Panc1 (cell line): ENCODE measurements at regions not wholly inside any gene's neighbourhood (a gene's known extent, or its start where the extent isn't known, plus 50 kb on each side); places are given as distances from the start of the nearest gene placed in this dataset.

Source experiments
- ATAC-seq: fragments of 200-7000 bp; cut with Tn5 transposase; 2 replicates; pipeline ENCODE4 v1.9.1; 2020; ENCODE audit warnings: mild to moderate bottlenecking, moderate library complexity
- BruUV-seq: library from RNA; stranded (reverse); fragments of 400-500 nt; replicated peaks from 2 replicates; lab custom pipeline; 2021; lab: Mats Ljungman, UMichigan
- CTCF ChIA-PET: fragments of 300-600 bp; sonication (Branson Sonifier 250); formaldehyde crosslinking; loops from one replicate; lab custom pipeline; 2022; ENCODE audit warnings: antibody characterized with exemption; lab: Charles Lee
- POLR2A ChIA-PET: fragments of 300-600 bp; sonication (Branson Sonifier 250); formaldehyde crosslinking; loops from one replicate; lab custom pipeline; 2022; ENCODE audit warnings: antibody characterized with exemption; lab: Charles Lee
- DNase-seq: peaks from one replicate; pipeline ENCODE4 v3.0.0-alpha.2; 2010; ENCODE audit warnings: low read depth, low spot score
- H3K27ac ChIP-seq: 2 replicates; pipeline ENCODE4 v1.5.1; 2011; ENCODE audit warnings: mild to moderate bottlenecking, low read length, inconsistent platforms
- H3K27me3 ChIP-seq: fragments of 200-500 bp; sonication (Bioruptor generic); 2 replicates; pipeline ENCODE4 v1.6.0; 2014; ENCODE audit warnings: low read length, inconsistent platforms; ENCODE audit not compliant: control insufficient read depth, insufficient read depth
- H3K36me3 ChIP-seq: fragments of 200-500 bp; sonication (Bioruptor generic); 2 replicates; pipeline ENCODE4 v1.5.1; 2014; ENCODE audit warnings: inconsistent platforms, mild to moderate bottlenecking, low read length, moderate library complexity; ENCODE audit not compliant: control insufficient read depth, insufficient read depth
- H3K4me1 ChIP-seq: 2 replicates; pipeline ENCODE4 v1.5.1; 2011; ENCODE audit warnings: inconsistent platforms, mild to moderate bottlenecking, low read length, moderate library complexity; ENCODE audit not compliant: control insufficient read depth, insufficient read depth
- H3K4me3 ChIP-seq, 2 experiments: 2 replicates each; pipeline ENCODE4 v1.5.1; 2011 to 2012; ENCODE audit warnings: low read depth in 2 of 2, low read length in 2 of 2, mild to moderate bottlenecking in 2 of 2, inconsistent platforms in 1 of 2, moderate library complexity in 1 of 2
- H3K9me3 ChIP-seq: fragments of 200-500 bp; sonication (Bioruptor generic); 2 replicates; pipeline ENCODE4 v1.5.1; 2014; ENCODE audit warnings: low read depth, mild to moderate bottlenecking, inconsistent platforms, low read length, moderate library complexity; ENCODE audit not compliant: control insufficient read depth, insufficient read depth
- POLR2AphosphoS5 ChIP-seq: IDR thresholded peaks from 2 replicates; pipeline ENCODE4 v1.6.1; 2012; ENCODE audit warnings: mild to moderate bottlenecking, low read depth, low read length, moderate library complexity
- SIN3A ChIP-seq: IDR thresholded peaks from 2 replicates; pipeline ENCODE4 v1.6.1; 2012; ENCODE audit warnings: low read depth, mild to moderate bottlenecking, low read length, moderate library complexity, borderline replicate concordance; ENCODE audit not compliant: insufficient read depth
- TCF7L2 ChIP-seq: IDR thresholded peaks from 2 replicates; pipeline ENCODE4 v1.6.1; 2011; ENCODE audit warnings: mild to moderate bottlenecking, low read depth, low read length, inconsistent platforms
- in situ Hi-C: cut with HindIII; loops from 2 replicates; pipeline ENCODE4 v1.10.0; 2016; ENCODE audit warnings: low sequenced_read_pairs, low pct_unique_long_range_greater_than_20kb
- intact Hi-C: fragments of 100-400 bp; cut with micrococcal nuclease; formaldehyde crosslinking; loops from one replicate; pipeline ENCODE4 v1.10.0; 2022; ENCODE audit not compliant: unreplicated experiment
- TF ChIP-seq, protein P1 (sequence below), 2 experiments: IDR thresholded peaks; 2 replicates each; pipeline ENCODE4 v1.6.1; 2011 to 2012; ENCODE audit warnings: low read depth in 2 of 2, control low read depth in 1 of 2, low read length in 1 of 2, mild to moderate bottlenecking in 1 of 2, moderate library complexity in 1 of 2; ENCODE audit not compliant: insufficient read depth in 1 of 2
- TF ChIP-seq, protein P2 (sequence below): fragments of 450-650 bp; IDR thresholded peaks from 2 replicates; pipeline ENCODE4 v1.5.1; 2017; ENCODE audit warnings: mild to moderate bottlenecking

DNA sequence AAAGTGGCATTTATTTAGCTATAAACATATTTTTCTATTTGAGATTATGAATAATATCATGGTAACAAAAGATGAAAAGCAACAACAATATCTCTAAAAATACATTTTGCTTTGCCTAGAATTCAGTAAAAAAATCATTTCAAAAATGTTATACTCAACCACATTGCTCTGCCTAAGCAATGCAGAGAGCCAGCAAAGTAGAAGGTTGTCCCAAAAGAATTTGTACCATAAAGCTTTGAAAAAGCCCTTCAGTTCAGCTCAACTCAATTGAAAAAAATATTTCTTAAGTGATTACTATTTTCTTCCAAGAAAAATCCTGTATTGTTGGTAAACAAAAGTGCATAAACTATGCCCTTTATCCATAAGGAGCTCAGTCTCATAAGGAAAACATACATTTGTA is 301.2 kb upstream of the ARSJ start:
- Histone ChIP-seq H3K9me3 (no peaks in the 10 kb centered on the region), H3K4me3 (no peak overlapping the region), H3K36me3 (no peaks in the 10 kb centered on the region), H3K27me3 (no peaks in the 10 kb centered on the region), H3K4me1 (no peaks in the 10 kb centered on the region), H3K27ac (no peak overlapping the region)
- in situ Hi-C loops, result no loop called here
- ChIA-PET CTCF (no interaction called here), POLR2A (no interaction called here)
- intact Hi-C loops, result no loop called here
- BruUV-seq, result no TSS peak
- DNase-seq (no peak), ATAC-seq (no peak)
- no peak for TF ChIP-seq POLR2AphosphoS5
- TF ChIP-seq, protein P1, sequence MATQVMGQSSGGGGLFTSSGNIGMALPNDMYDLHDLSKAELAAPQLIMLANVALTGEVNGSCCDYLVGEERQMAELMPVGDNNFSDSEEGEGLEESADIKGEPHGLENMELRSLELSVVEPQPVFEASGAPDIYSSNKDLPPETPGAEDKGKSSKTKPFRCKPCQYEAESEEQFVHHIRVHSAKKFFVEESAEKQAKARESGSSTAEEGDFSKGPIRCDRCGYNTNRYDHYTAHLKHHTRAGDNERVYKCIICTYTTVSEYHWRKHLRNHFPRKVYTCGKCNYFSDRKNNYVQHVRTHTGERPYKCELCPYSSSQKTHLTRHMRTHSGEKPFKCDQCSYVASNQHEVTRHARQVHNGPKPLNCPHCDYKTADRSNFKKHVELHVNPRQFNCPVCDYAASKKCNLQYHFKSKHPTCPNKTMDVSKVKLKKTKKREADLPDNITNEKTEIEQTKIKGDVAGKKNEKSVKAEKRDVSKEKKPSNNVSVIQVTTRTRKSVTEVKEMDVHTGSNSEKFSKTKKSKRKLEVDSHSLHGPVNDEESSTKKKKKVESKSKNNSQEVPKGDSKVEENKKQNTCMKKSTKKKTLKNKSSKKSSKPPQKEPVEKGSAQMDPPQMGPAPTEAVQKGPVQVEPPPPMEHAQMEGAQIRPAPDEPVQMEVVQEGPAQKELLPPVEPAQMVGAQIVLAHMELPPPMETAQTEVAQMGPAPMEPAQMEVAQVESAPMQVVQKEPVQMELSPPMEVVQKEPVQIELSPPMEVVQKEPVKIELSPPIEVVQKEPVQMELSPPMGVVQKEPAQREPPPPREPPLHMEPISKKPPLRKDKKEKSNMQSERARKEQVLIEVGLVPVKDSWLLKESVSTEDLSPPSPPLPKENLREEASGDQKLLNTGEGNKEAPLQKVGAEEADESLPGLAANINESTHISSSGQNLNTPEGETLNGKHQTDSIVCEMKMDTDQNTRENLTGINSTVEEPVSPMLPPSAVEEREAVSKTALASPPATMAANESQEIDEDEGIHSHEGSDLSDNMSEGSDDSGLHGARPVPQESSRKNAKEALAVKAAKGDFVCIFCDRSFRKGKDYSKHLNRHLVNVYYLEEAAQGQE (IDR thresholded peaks at IDR 0.05; ENCODE audit: insufficient read depth in 1 of 2, low read depth in 2 of 2, low read length in 1 of 2), result no peak

DNA sequence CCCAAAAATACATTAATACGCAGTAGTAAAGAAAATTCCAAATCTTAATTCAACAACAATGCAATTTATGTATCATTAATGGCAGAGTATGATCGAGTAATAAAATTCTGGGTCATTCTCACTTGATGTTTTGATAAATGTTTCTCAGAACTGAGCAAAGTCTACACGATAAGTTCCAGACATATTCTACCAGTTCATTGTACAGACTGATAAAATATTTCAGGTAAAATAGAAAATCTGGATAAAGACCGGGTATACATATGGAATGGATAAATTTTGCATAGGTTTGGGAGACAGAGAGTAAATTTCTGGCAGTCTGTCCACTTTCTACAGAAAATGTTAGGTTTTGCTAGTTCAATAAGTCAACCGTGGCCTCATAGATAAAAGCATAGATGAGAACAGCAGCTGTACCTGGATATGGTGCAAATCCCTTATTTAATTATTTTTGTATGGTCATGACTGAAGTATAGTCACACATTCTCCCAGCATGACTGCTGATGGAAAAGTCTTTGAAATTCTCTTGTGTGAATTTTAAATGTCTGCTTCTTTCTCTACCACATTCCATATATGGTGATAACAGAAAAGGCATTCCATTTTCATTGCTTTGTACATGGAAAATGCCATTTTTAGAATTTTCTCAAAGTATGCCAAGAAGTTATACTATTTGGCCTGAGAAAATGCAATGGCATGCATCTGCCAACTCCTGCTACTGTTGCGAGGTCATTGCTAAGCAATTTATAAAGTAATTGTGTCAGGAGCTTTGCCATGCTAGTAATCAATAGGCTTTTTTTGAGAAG is 301.9 kb upstream of the ARSJ start:
- H3K27me3 ChIP-seq, result no peaks in the 10 kb centered on the region
- H3K36me3 ChIP-seq, result no peaks in the 10 kb centered on the region
- no peak overlapping the region for H3K27ac ChIP-seq
- no TSS peak for BruUV-seq
- H3K4me3 ChIP-seq, result no peak overlapping the region
- TF ChIP-seq, protein P2, sequence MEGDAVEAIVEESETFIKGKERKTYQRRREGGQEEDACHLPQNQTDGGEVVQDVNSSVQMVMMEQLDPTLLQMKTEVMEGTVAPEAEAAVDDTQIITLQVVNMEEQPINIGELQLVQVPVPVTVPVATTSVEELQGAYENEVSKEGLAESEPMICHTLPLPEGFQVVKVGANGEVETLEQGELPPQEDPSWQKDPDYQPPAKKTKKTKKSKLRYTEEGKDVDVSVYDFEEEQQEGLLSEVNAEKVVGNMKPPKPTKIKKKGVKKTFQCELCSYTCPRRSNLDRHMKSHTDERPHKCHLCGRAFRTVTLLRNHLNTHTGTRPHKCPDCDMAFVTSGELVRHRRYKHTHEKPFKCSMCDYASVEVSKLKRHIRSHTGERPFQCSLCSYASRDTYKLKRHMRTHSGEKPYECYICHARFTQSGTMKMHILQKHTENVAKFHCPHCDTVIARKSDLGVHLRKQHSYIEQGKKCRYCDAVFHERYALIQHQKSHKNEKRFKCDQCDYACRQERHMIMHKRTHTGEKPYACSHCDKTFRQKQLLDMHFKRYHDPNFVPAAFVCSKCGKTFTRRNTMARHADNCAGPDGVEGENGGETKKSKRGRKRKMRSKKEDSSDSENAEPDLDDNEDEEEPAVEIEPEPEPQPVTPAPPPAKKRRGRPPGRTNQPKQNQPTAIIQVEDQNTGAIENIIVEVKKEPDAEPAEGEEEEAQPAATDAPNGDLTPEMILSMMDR, result no peak
- TF ChIP-seq SIN3A (no peak), TCF7L2 (no peak), POLR2AphosphoS5 (no peak)
- TF ChIP-seq, protein P1 (IDR thresholded peaks at IDR 0.05; ENCODE audit: insufficient read depth in 1 of 2, low read depth in 2 of 2, low read length in 1 of 2), result no peak
- intact Hi-C loops (no loop called here), in situ Hi-C loops (no loop called here)
- ATAC-seq, result no peak
- no peak for DNase-seq
- no peaks in the 10 kb centered on the region for H3K4me1 ChIP-seq
- ChIA-PET POLR2A (no interaction called here), CTCF (no interaction called here)
- no peaks in the 10 kb centered on the region for H3K9me3 ChIP-seq
